GM10248 (cell line): ENCODE measurements at regions not wholly inside any gene's neighbourhood (a gene's known extent, or its start where the extent isn't known, plus 50 kb on each side); places are given as distances from the start of the nearest gene placed in this dataset.
"Not testable (repeated sequence)": the region's sequence is repeated elsewhere in the genome, so short reads cannot be mapped to it uniquely, and the experiment has no call there.

Experiments
- CTCF ChIA-PET: fragments of 300-600 bp; sonication (Branson Sonifier 250); formaldehyde crosslinking; extraction: SDS; loops from one replicate; lab custom pipeline; 2021; ENCODE audit warnings: antibody characterized with exemption; lab: Yijun Ruan, JAX
- POLR2A ChIA-PET: fragments of 350-650 bp; sonication (Branson Sonifier 250); formaldehyde crosslinking; extraction: SDS; loops from one replicate; lab custom pipeline; 2020; ENCODE audit warnings: antibody characterized with exemption; lab: Yijun Ruan, JAX
- DNase-seq: peaks from one replicate; pipeline ENCODE4 v3.0.0; 2012; ENCODE audit errors: extremely low spot score
- CTCF ChIP-seq: IDR thresholded peaks from 2 replicates; pipeline ENCODE4 v1.5.1; 2012; ENCODE audit warnings: mild to moderate bottlenecking, low read depth; ENCODE audit errors: extremely low read depth, missing control alignments, control extremely low read depth

GRCh38 chr4:82248903-82249632, 124.7 kb downstream of the HNRNPD start:
- POLR2A ChIA-PET, result no interaction called here
- TF ChIP-seq CTCF, result no peak
- CTCF ChIA-PET, result no interaction called here
- no peak for DNase-seq

GRCh38 chr4:82247629-82248028, 126.2 kb downstream of the HNRNPD start:
- DNase-seq, result no peak
- ChIA-PET CTCF (interaction anchor here (2.0 kb wide), 1 partner anchor 21 kb away, joined by 6 read pairs; no protein-coding TSS in a partner anchor), POLR2A (no interaction called here)
- no peak for TF ChIP-seq CTCF

DNA sequence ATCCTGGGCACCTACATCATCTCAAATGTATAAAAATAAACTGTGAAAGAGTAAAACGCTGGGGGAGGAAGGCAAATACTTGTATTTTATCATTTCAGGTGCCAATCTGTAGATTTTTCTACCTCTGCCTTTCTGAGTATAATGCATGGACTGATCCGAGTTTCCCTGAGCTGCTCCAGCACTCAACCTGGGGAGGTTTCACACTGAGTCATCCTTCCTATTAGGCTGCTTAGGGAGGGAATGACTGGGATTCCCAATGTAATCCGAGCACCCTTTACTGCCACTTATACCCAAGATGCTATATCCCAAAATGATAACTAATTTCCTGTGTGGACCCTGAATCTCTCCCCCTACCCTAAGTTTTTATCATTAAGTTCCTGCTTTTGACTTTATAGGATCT, 126.6 kb downstream of the HNRNPD start:
- DNase-seq, result no peak
- POLR2A ChIA-PET, result no interaction called here
- CTCF ChIA-PET, result interaction anchor here (2.0 kb wide), 1 partner anchor 21 kb away, joined by 6 read pairs; no protein-coding TSS in a partner anchor
- TF ChIP-seq CTCF, result no peak

- no peak for TF ChIP-seq CTCF
- no peak for DNase-seq
- ChIA-PET POLR2A (no interaction called here), CTCF (no interaction called here)
These were observed 132.3 kb downstream of the HNRNPD start for GRCh38 chr4:82241534-82241933.

GRCh38 chr4:82240410-82240809, 133.4 kb downstream of the HNRNPD start:
- CTCF ChIA-PET, result no interaction called here

GRCh38 chr4:82237142-82237541, 136.6 kb downstream of the HNRNPD start:
- POLR2A ChIA-PET, CTCF ChIA-PET: not testable (repeated sequence)

More at GRCh38 chr4:82240410-82240809, 133.4 kb downstream of the HNRNPD start:
- no peak for TF ChIP-seq CTCF
- no peak for DNase-seq
- POLR2A ChIA-PET, result no interaction called here

DNA sequence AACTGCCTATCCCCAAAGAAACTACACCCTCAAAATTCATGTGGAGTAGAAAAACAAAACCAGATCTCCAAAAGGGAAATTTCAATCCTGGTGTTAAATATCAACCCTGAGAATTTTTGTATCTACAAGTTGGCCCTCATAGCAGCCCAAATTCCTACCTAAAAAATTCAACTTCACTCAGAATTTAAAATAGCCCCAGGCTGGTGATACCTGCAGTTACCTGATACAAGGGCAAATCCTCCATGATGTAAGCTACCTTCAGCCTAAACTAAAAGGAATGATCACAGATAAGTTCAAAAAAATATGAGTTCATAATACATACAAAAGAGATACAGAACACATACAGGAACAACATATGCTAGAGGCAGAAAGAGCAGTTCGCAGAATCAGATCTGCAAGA, 138.4 kb downstream of the HNRNPD start:
- ChIA-PET POLR2A (no interaction called here), CTCF (interaction anchor here (1.6 kb wide), 1 partner anchor 22 kb away, joined by 4 read pairs; no protein-coding TSS in a partner anchor)
- TF ChIP-seq CTCF, result no peak
- DNase-seq, result no peak

More at GRCh38 chr4:82237142-82237541, 136.6 kb downstream of the HNRNPD start:
- DNase-seq, result not testable (repeated sequence)
